ENCODE measurements at regions not wholly inside any gene's neighbourhood (a gene's known extent, or its start where the extent isn't known, plus 50 kb on each side); places are given as distances from the start of the nearest gene placed in this dataset.

- FAIRE-seq, result no peak
- no peak for DNase-seq (ENCODE audit: insufficient read length, low spot score)
- TF ChIP-seq POU2F2 (IDR thresholded peaks at IDR 0.05; ENCODE audit: low read depth, low read length), result no peak
- no peak for TF ChIP-seq POLR2A (IDR thresholded peaks at IDR 0.05; ENCODE audit: low read depth, low read length)
- no peak for TF ChIP-seq SPI1 (IDR thresholded peaks at IDR 0.05; ENCODE audit: low read depth, low read length)
- TF ChIP-seq POLR2AphosphoS5 (IDR thresholded peaks at IDR 0.05; ENCODE audit: low read depth, low read length), result no peak
- no peak for TF ChIP-seq TAF1 (IDR thresholded peaks at IDR 0.05; ENCODE audit: low read depth, low read length)
- no peak for TF ChIP-seq PAX5 (IDR thresholded peaks at IDR 0.05; ENCODE audit: insufficient read depth, low read length, severe bottlenecking)
Measured at GRCh38 chr14:62103464-62103863, 341.2 kb downstream of the SNAPC1 start.

- TF ChIP-seq POLR2AphosphoS5 (IDR thresholded peaks at IDR 0.05; ENCODE audit: low read depth, low read length) (no peak), SPI1 (IDR thresholded peaks at IDR 0.05; ENCODE audit: low read depth, low read length) (no peak), POU2F2 (IDR thresholded peaks at IDR 0.05; ENCODE audit: low read depth, low read length) (no peak), TAF1 (IDR thresholded peaks at IDR 0.05; ENCODE audit: low read depth, low read length) (no peak), PAX5 (IDR thresholded peaks at IDR 0.05; ENCODE audit: insufficient read depth, low read length, severe bottlenecking) (no peak), POLR2A (IDR thresholded peaks at IDR 0.05; ENCODE audit: low read depth, low read length) (no peak)
- FAIRE-seq (no peak), DNase-seq (ENCODE audit: insufficient read length, low spot score) (no peak)
Measured at GRCh38 chr14:62110941-62111340, 348.7 kb downstream of the SNAPC1 start.

- no peak for TF ChIP-seq TAF1 (IDR thresholded peaks at IDR 0.05; ENCODE audit: low read depth, low read length)
- TF ChIP-seq PAX5 (IDR thresholded peaks at IDR 0.05; ENCODE audit: insufficient read depth, low read length, severe bottlenecking), result no peak
- TF ChIP-seq POLR2A (IDR thresholded peaks at IDR 0.05; ENCODE audit: low read depth, low read length), result no peak
- no peak for TF ChIP-seq POLR2AphosphoS5 (IDR thresholded peaks at IDR 0.05; ENCODE audit: low read depth, low read length)
- no peak for TF ChIP-seq POU2F2 (IDR thresholded peaks at IDR 0.05; ENCODE audit: low read depth, low read length)
- no peak for TF ChIP-seq SPI1 (IDR thresholded peaks at IDR 0.05; ENCODE audit: low read depth, low read length)
- FAIRE-seq (peak; percentile 92), DNase-seq (ENCODE audit: insufficient read length, low spot score) (peak; percentile 53)
Measured at GRCh38 chr14:62117010-62117750, 355.0 kb downstream of the SNAPC1 start.

GRCh38 chr14:62117751-62118105 is 355.5 kb downstream of the SNAPC1 start:
- DNase-seq (ENCODE audit: insufficient read length, low spot score), result no peak
- TF ChIP-seq POU2F2 (IDR thresholded peaks at IDR 0.05; ENCODE audit: low read depth, low read length) (no peak), TAF1 (IDR thresholded peaks at IDR 0.05; ENCODE audit: low read depth, low read length) (no peak), PAX5 (IDR thresholded peaks at IDR 0.05; ENCODE audit: insufficient read depth, low read length, severe bottlenecking) (no peak), POLR2AphosphoS5 (IDR thresholded peaks at IDR 0.05; ENCODE audit: low read depth, low read length) (no peak), POLR2A (IDR thresholded peaks at IDR 0.05; ENCODE audit: low read depth, low read length) (no peak), SPI1 (IDR thresholded peaks at IDR 0.05; ENCODE audit: low read depth, low read length) (no peak)
- FAIRE-seq, result peak; percentile 23

- DNase-seq (ENCODE audit: insufficient read length, low spot score), result no peak
- FAIRE-seq, result no peak
- TF ChIP-seq POLR2A (IDR thresholded peaks at IDR 0.05; ENCODE audit: low read depth, low read length), result no peak
- 0 out of 2 replicates have a peak, but pooled peaks have one; percentile 9 for TF ChIP-seq SPI1 (IDR thresholded peaks at IDR 0.05; ENCODE audit: low read depth, low read length)
Measured at GRCh38 chr14:62118461-62118860, 356.2 kb downstream of the SNAPC1 start.

GRCh38 chr14:62118871-62119270 is 356.7 kb downstream of the SNAPC1 start:
- DNase-seq (ENCODE audit: insufficient read length, low spot score) (no peak), FAIRE-seq (no peak)
- TF ChIP-seq SPI1 (IDR thresholded peaks at IDR 0.05; ENCODE audit: low read depth, low read length) (no peak), POU2F2 (IDR thresholded peaks at IDR 0.05; ENCODE audit: low read depth, low read length) (no peak), POLR2A (IDR thresholded peaks at IDR 0.05; ENCODE audit: low read depth, low read length) (no peak), POLR2AphosphoS5 (IDR thresholded peaks at IDR 0.05; ENCODE audit: low read depth, low read length) (no peak), TAF1 (IDR thresholded peaks at IDR 0.05; ENCODE audit: low read depth, low read length) (no peak), PAX5 (IDR thresholded peaks at IDR 0.05; ENCODE audit: insufficient read depth, low read length, severe bottlenecking) (no peak)

- TF ChIP-seq TAF1 (IDR thresholded peaks at IDR 0.05; ENCODE audit: low read depth, low read length), result no peak
- TF ChIP-seq POLR2A (IDR thresholded peaks at IDR 0.05; ENCODE audit: low read depth, low read length), result no peak
- TF ChIP-seq POLR2AphosphoS5 (IDR thresholded peaks at IDR 0.05; ENCODE audit: low read depth, low read length), result no peak
- TF ChIP-seq PAX5 (IDR thresholded peaks at IDR 0.05; ENCODE audit: insufficient read depth, low read length, severe bottlenecking), result no peak
- no peak for TF ChIP-seq POU2F2 (IDR thresholded peaks at IDR 0.05; ENCODE audit: low read depth, low read length)
- no peak for TF ChIP-seq SPI1 (IDR thresholded peaks at IDR 0.05; ENCODE audit: low read depth, low read length)
- FAIRE-seq (no peak), DNase-seq (ENCODE audit: insufficient read length, low spot score) (no peak)
Measured at GRCh38 chr14:62123961-62124360, 361.7 kb downstream of the SNAPC1 start.

GRCh38 chr14:62125793-62126192 is 363.6 kb downstream of the SNAPC1 start:
- DNase-seq (ENCODE audit: insufficient read length, low spot score) (no peak), FAIRE-seq (no peak)
- TF ChIP-seq POLR2AphosphoS5 (IDR thresholded peaks at IDR 0.05; ENCODE audit: low read depth, low read length) (no peak), POU2F2 (IDR thresholded peaks at IDR 0.05; ENCODE audit: low read depth, low read length) (no peak), PAX5 (IDR thresholded peaks at IDR 0.05; ENCODE audit: insufficient read depth, low read length, severe bottlenecking) (no peak), SPI1 (IDR thresholded peaks at IDR 0.05; ENCODE audit: low read depth, low read length) (no peak), TAF1 (IDR thresholded peaks at IDR 0.05; ENCODE audit: low read depth, low read length) (no peak), POLR2A (IDR thresholded peaks at IDR 0.05; ENCODE audit: low read depth, low read length) (no peak)

GRCh38 chr14:62126879-62127478 is 364.8 kb downstream of the SNAPC1 start:
- TF ChIP-seq POLR2AphosphoS5 (IDR thresholded peaks at IDR 0.05; ENCODE audit: low read depth, low read length), result no peak
- no peak for TF ChIP-seq PAX5 (IDR thresholded peaks at IDR 0.05; ENCODE audit: insufficient read depth, low read length, severe bottlenecking)
- TF ChIP-seq POU2F2 (IDR thresholded peaks at IDR 0.05; ENCODE audit: low read depth, low read length), result no peak
- TF ChIP-seq SPI1 (IDR thresholded peaks at IDR 0.05; ENCODE audit: low read depth, low read length), result no peak
- TF ChIP-seq TAF1 (IDR thresholded peaks at IDR 0.05; ENCODE audit: low read depth, low read length), result no peak
- no peak for TF ChIP-seq POLR2A (IDR thresholded peaks at IDR 0.05; ENCODE audit: low read depth, low read length)
- no peak for DNase-seq (ENCODE audit: insufficient read length, low spot score)
- FAIRE-seq, result peak; percentile 75

Data from GM12891 (cell line).